Transverse colon (tissue), 4 donors: ENCODE measurements at regions not wholly inside any gene's neighbourhood (a gene's known extent, or its start where the extent isn't known, plus 50 kb on each side); places are given as distances from the start of the nearest gene placed in this dataset.
"Not testable (repeated sequence)": the region's sequence is repeated elsewhere in the genome, so short reads cannot be mapped to it uniquely, and the experiment has no call there.

Source experiments
- DNase-seq: peaks from one replicate; pipeline ENCODE4 v3.0.0-alpha.2; 2019
- H3K27ac ChIP-seq, 4 donors: fragments of 200-600 bp; sonication (generic); 2 replicates each; pipeline ENCODE4 v1.5.1; 2016 to 2018; ENCODE audit warnings: inconsistent platforms in 4 of 4
- H3K27me3 ChIP-seq: fragments of 200-600 bp; sonication (generic); 2 replicates; pipeline ENCODE4 v1.5.1; 2017; ENCODE audit warnings: inconsistent platforms
- H3K36me3 ChIP-seq, 4 donors: fragments of 200-600 bp; sonication (generic); 2 replicates each; pipeline ENCODE4 v1.5.1; 2017 to 2019; ENCODE audit warnings: inconsistent platforms in 4 of 4
- H3K4me1 ChIP-seq, 4 donors: fragments of 200-600 bp; sonication (generic); 2 replicates each; pipeline ENCODE4 v1.5.1; 2017 to 2020; ENCODE audit warnings: inconsistent platforms in 4 of 4
- H3K4me3 ChIP-seq, 4 donors: fragments of 200-600 bp; sonication (generic); 1 replicate in 1 of 4; 2 replicates in 3 of 4; pipeline versions ENCODE4 v1.5.1 to v1.6.1; 2017 to 2019; ENCODE audit warnings: inconsistent platforms in 4 of 4
- H3K9me3 ChIP-seq, 2 donors: fragments of 200-600 bp; sonication (generic); 2 replicates each; pipeline ENCODE4 v1.5.1; 2017 to 2019; ENCODE audit warnings: inconsistent platforms in 2 of 2
- CTCF ChIP-seq, 5 experiments: fragments of 200-600 bp in 3 of 5; fragments of 450-650 bp in 2 of 5; sonication (generic) in 3 of 5; IDR thresholded peaks; 1 replicate in 2 of 5; 2 replicates in 3 of 5; pipeline ENCODE4 v1.5.1; 2016 to 2017; ENCODE audit warnings: antibody characterized with exemption in 5 of 5, inconsistent platforms in 3 of 5, mild to moderate bottlenecking in 2 of 5, moderate library complexity in 1 of 5
- EP300 ChIP-seq: sonication (generic); formaldehyde crosslinking; IDR thresholded peaks from one replicate; pipeline ENCODE4 v1.6.1; 2017; ENCODE audit warnings: antibody characterized with exemption, low read depth
- POLR2A ChIP-seq: fragments of 450-650 bp; IDR thresholded peaks from one replicate; pipeline ENCODE4 v1.6.1; 2016; ENCODE audit warnings: antibody characterized with exemption, mild to moderate bottlenecking, moderate library complexity
- POLR2AphosphoS5 ChIP-seq, 3 donors: sonication (generic); formaldehyde crosslinking; IDR thresholded peaks; one replicate each; pipeline ENCODE4 v1.6.1; 2016; ENCODE audit warnings: antibody characterized with exemption in 3 of 3
- WGBS, 2 donors: methylation state at CpG; one replicate each; pipeline ENCODE4 v1.1.5; 2018; ENCODE audit warnings: low coverage in 1 of 2; 5-methylcytosine and 5-hydroxymethylcytosine counted together
- in situ Hi-C, 4 donors: fragments of 200-750 bp; cut with MboI; loops; one replicate each; pipeline versions ENCODE4 v1.15.0 to v1.15.1; 2017; ENCODE audit warnings: low sequenced_read_pairs in 3 of 4, low pct_ligation_motif_present in 1 of 4, low pct_unique_long_range_greater_than_20kb in 1 of 4
- intact Hi-C: fragments of 100-400 bp; cut with DNase I; formaldehyde crosslinking; loops from one replicate; pipeline ENCODE4 v1.15.1; 2023; ENCODE audit warnings: low total_unique reads

- intact Hi-C loops (no loop called here), in situ Hi-C loops (no loop called here)
- Histone ChIP-seq H3K27me3 (no peaks in the 10 kb centered on the region), H3K36me3 (no peaks in the 10 kb centered on the region), H3K9me3 (no peaks in the 10 kb centered on the region), H3K4me1 (no peaks in the 10 kb centered on the region), H3K27ac (no peak overlapping the region), H3K4me3 (no peak overlapping the region)
- 62 to 96% methylated on average over 2 to 3 of the region's 3 CpGs for whole genome bisulfite sequencing, 2 donors
- no peak for TF ChIP-seq POLR2AphosphoS5 (IDR thresholded peaks at IDR 0.05)
- TF ChIP-seq POLR2A, result no peak
- no peak for TF ChIP-seq CTCF (IDR thresholded peaks at IDR 0.05)
- no peak for TF ChIP-seq EP300
- DNase-seq, result no peak
Observed at GRCh38 chr2:18268400-18268799, 292.1 kb downstream of the RDH14 start.

GRCh38 chr2:18267501-18267900 lies 293.0 kb downstream of the RDH14 start:
- Histone ChIP-seq H3K27me3 (no peaks in the 10 kb centered on the region), H3K9me3 (no peaks in the 10 kb centered on the region), H3K4me3 (no peak overlapping the region), H3K27ac (no peak overlapping the region), H3K4me1 (no peaks in the 10 kb centered on the region), H3K36me3 (no peaks in the 10 kb centered on the region)
- 88 to 91% methylated on average over 1 of the region's 1 CpG for WGBS, 2 donors
- intact Hi-C loops (no loop called here), in situ Hi-C loops (no loop called here)
- DNase-seq, result no peak
- no peak for TF ChIP-seq CTCF (IDR thresholded peaks at IDR 0.05)

GRCh38 chr2:18266699-18267098 lies 293.8 kb downstream of the RDH14 start:
- H3K36me3 ChIP-seq, intact Hi-C loops, in situ Hi-C loops, H3K27me3 ChIP-seq, DNase-seq, H3K9me3 ChIP-seq, H3K27ac ChIP-seq, H3K4me1 ChIP-seq, H3K4me3 ChIP-seq: not testable (repeated sequence)
- WGBS, 2 donors, result 75% methylated on average over 4 to 8 of the region's 8 CpGs

GRCh38 chr2:18265614-18266586 lies 294.6 kb downstream of the RDH14 start:
- 57 to 76% methylated on average over 5 to 7 of the region's 7 CpGs for WGBS, 2 donors

More at GRCh38 chr2:18265614-18266586, 294.6 kb downstream of the RDH14 start:
- Histone ChIP-seq H3K27ac (no peak overlapping the region), H3K36me3 (no peaks in the 10 kb centered on the region), H3K9me3 (no peaks in the 10 kb centered on the region), H3K4me3 (no peak overlapping the region), H3K4me1 (no peaks in the 10 kb centered on the region), H3K27me3 (no peaks in the 10 kb centered on the region)
- in situ Hi-C loops (no loop called here), intact Hi-C loops (no loop called here)
- no peak for DNase-seq
- TF ChIP-seq CTCF (IDR thresholded peaks at IDR 0.05), result no peak
- TF ChIP-seq POLR2AphosphoS5 (IDR thresholded peaks at IDR 0.05), result no peak
- TF ChIP-seq POLR2A, result no peak
- no peak for TF ChIP-seq EP300
